IPS DF 19.7 (cell line): ENCODE measurements at regions not wholly inside any gene's neighbourhood (a gene's known extent, or its start where the extent isn't known, plus 50 kb on each side); places are given as distances from the start of the nearest gene placed in this dataset.

Experiments used
- DNase-seq: peaks from one replicate; pipeline ENCODE4 v3.0.0-alpha.2; 2013; ENCODE audit warnings: low read depth, low spot score

DNA sequence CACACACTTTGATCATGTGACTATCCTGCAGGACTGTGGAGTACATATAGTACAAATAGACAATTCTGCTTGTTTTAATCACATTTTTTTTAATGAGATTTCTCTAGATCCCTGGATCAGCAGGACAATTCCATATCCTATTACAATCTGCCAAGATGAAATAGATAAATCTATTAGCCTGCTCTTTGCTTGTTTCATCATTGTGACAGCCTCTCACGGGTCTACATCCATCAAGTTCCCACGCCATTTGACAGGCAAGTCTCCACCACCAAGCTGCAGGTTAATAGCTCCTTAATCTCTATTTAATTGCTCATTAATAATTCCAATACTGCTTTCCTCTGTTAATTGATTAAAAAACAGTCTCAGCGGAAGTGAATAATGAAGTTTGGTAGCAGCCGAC is 671.5 kb downstream of the CCSER2 start:
- no peak for DNase-seq

DNA sequence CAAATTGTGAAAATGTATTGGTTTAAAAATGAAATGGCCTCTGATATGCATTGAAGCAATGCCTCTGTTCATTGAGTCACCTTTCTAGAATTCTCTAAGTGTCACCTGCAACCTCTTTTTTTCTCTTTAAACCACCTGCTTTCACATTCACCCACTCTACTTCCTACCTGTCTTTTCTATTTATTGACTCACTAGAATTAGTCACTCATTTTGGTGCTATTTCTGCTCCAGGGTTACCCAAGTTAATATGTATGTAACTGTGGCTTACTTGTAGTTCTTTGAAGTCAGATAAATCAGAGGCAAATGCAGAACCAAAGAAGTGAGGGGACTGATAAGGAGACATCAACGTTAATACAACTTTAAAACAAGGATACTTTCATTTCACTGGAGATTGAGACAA is 674.7 kb downstream of the CCSER2 start:
- DNase-seq, result no peak

DNA sequence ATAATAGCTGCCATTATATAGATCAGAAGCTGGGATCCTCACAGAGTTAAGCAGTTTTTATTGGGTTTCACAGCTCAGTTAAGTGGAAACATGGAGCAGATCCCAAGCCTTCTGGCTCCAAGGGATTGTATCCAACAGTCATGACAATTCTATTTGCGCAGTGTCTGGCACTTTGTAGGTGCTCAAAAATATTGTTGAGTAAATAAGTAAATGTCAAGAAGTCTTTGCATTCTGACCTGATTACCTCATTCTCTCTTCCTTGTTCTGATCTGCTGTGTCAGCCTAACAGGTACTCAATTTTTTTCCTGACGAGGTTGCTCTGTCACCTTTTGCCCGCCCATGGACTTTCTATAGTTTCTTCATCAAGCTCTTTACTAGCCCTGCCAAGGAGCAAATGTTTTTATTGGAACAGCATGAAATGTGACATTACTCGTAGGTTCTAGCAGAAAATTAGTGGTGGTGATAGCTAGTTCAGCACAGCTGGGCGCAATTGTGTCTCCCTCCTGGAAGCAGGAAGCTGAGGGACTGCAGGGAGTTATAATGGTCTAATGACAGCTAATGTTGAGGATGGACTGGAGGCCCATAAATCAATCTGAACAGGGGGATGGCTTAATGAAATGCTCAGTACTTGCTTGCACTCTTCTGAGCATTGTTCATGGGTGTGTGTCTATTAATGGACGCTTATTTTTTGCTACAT is 680.2 kb downstream of the CCSER2 start:
- no peak for DNase-seq

DNA sequence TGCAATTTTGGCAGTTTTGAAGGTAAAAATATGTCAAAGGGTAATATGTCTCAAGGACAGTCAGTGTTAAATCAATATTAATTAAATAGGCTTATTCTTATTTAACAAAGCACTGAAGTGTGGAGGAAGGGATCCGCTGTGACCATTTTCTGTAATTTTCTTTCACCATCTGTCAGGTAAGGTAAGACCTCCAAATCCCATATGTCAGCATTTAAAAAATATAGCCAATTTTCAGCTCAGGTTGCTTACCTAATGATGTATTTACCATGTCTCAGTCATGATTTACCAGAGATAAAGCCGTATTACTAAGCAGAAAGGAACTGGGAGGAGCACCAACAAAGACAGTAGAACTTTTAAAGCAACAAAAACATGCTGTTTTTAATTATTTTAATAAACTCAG is 683.9 kb downstream of the CCSER2 start:
- DNase-seq, result no peak

DNA sequence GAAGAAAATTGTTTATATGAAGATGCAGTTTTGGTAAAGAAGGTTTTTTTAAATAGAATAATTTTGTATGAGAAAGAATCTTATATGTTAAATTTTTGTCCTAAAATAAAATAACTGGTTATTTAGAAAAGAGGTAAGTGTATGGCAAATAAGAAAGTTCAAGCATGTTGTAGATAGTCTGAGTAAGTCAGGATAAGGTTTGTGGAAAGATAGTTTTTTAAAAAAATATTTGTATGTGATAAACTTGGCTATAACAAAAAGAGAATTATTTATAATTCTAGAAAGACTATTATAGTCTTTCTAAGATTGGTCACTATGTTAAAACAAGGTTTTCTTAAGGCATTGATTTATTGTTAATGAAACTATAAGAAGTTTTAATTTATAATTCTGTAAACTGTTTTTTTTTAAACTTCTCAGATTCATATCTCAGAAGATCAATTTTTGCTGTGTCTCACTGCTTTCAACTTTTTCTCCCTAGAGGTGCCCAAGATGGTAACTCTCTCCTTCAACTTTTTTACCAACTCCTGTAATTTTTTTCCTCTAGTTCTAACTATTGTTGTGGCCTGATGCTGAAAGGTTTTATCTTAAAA is 698.6 kb downstream of the CCSER2 start:
- DNase-seq, result no peak

DNA sequence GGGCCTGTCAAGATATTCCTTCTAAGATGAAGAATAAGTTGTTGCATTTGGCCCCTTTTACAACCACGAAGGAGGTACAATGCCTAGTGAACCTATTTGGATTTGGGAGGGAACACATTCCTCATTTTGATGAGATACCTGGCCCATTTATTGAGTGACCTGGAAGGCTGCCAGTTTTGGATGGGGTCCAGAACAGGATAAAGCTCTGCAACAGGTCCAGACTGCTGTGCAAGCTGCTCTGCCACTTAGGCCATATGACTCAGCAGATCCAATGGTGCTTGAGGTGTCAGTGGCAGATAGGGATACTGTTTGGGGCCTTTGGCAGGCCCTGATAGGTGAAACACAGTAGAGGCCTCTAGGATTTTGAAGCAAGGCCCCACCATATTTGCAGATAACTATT is 704.6 kb downstream of the CCSER2 start:
- DNase-seq, result no peak

DNA sequence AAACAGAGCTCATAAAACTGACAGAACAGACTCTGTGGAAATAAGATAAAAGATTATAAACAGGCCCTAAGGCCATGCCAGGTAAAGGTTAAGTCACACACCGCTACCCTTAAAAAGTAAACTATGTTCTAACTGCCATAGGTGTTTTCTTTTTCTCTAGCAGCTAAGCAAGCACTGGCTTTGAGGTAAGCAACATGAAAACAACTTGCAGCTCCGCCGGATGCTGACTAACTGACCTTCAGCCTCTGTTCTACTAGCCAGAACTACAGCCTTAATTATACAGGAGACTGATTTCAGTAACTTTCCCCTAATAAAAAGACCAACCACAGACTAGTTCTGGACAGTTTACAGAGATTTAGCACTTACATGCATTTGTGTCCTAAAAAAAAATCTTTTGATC is 708.3 kb downstream of the CCSER2 start:
- no peak for DNase-seq

DNA sequence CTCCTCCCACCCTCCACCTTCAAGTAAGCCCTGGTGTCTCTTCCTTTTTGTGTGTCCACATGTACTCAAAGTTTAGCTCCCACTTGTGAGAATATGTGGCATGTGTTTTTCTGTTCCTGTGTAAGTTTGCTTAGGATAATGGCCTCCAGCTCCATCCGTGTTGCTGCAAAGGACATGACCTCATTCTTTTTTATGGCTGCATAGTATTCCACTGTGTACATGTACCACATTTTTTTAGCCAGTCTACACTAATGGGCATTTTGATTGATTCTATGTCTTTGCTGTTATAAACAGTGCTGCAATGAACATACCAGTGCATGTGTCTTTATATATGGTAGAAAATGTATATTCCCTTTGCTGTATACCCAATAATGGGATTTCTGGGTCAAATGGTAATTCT is 710.9 kb downstream of the CCSER2 start:
- no peak for DNase-seq

DNA sequence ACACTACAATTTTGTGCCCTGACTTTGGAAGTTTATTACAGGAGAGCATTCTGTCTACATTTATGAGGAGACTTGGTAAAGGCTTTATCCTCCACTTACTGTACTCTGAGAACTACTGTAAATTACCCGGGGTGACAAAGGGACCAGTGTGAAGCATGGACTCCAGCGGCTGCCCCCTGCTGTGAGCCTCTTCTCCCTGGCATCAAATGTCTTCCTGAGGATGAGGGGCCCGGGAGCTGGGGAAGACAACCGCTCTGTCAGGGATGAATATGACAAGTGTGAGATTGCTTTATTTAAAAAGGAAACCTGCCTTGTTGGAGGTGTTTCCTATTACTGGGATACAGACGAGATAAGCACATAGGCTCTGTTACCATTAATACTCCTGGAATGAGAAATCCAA is 714.8 kb downstream of the CCSER2 start:
- DNase-seq, result no peak

DNA sequence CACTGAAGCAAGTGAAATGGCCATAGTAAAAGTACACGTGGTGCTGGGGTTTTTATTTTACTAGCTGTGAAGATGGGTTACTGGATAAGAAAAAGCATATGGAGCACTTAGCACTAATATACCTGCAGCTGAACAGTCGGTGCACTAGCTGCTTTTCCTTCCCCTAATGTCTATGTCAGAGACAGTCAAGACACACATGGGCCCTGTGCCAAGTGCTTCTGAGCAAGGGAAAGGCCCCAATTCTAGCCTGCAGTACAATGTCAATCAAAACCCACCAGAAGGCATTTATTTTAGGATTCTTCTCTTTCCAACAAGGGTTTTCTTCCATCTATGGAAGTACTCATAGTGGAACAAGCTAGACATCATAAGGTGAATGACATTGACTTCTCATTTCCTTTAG is 716.7 kb downstream of the CCSER2 start:
- no peak for DNase-seq

DNA sequence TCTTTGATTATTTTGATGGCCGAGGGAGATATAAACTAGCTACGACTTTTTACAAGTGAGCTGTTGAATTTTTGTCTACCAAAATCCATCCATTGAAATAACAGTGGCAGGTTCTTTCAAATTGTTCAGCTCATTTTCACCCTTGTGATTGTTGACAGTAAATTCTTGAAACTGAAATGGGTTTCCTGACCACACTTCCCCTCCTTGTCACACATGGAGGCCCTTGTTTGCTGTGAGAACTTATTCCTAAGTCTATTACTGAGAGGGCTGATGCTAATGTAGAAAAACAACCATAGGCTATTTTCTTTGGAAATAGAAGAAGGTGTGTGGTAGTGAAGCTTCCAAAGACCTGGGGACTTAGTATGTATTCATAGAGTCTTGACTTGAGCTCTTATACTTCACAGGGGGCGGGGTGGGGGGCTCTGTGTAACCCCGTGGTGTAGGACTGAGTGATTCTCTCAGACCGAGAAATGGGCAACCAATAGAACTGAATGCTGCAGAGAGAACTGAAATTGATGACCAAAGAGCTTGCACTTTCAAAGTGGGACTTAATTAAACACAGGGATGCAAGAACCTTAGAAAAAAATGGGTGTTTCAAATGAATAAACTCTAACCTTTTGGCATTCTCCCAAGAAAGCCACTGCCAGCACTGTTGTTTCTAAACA is 718.9 kb downstream of the CCSER2 start:
- DNase-seq, result no peak

DNA sequence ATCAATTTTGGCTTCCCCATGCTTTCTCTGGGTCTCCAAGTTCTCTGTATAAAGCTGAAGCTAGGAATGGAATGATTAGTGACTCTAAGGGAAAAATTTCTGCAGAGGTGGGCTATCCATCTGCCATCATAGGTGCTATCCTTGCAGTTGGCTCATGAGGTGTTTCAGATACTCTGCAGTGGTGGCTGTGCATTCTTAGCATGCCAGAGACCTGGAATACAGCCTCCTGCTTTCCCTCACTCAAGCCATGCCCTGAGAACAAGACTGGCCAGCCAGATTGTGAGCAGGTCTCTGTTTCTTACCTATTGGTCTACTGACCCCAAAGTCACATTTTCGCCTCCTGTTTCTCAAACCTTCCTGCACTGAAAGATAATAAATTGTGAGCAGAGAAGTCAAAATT is 719.6 kb downstream of the CCSER2 start:
- no peak for DNase-seq

DNA sequence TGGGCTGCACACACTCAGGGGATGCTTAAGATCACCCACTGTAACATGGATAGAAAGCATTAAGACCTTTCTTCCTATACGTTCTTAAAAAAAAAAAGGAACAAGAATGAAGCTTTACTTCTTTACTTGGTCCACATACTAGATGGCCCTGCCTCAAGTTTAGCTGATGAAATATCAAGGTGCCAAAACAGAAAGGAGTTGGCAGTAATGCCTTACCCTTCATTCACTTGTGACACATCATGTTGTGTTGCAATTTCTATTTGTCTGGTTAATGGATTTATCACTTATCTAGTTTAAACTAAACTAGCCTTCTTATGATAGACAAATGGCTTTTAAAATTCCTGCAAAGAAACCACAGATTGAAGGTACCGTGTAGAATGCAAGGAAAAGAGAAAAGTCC is 720.3 kb downstream of the CCSER2 start:
- DNase-seq, result no peak

DNA sequence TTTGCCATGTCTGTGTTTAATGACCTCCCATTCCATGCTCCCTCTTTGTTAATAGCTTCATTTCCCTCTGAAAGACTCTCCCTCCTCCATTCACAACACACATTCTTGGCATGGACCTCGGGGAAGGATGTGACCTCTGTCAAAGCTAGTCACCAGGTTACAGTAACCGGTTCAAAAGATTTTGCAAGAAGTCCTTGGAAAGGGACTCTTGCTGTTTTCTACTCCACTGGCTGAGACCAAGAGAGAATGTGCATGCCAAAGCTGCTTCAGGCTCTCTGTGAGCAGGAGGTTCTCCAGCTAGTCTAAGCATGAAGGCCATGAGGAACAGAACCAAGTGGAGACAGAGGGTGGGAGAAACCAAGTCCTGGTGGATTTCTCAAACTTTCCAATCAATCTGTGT is 732.6 kb downstream of the CCSER2 start:
- DNase-seq, result no peak

DNA sequence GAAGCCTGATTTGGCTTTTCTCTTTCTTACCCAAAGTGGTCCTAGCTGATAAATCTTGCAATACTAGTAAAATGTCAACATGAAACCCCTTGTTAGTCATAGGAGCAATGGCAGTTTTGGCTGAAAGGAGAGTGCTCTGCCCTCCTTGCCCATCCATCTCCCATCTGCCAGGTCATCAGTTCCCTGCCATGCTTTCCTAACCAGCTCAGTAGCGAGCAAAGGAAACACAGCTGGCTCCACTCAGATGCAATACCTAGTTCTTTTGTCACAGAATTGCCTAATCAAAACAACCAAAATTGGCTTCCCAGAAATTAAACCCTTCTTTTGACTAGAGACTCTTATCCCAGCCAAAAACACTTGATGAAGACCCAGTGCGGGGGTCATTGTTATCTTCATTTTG is 733.0 kb downstream of the CCSER2 start:
- no peak for DNase-seq

DNA sequence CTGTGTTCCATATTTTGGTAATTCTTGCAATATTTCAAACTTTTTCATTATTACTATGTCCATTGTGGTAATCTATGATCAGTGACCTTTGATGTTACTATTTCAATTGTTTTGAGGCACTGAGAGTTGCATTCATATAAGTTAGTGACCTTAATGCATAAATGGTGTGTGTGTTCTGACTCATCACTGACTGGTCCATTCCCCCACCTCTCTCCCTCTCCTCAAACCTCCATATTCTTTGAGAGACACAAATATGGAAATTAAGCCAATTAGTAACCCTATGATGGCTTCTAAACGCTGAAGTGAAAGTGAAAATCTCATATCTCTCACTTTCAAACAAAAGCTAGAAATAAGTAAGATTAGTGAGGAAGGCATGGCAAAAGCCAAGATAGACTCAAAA is 739.6 kb downstream of the CCSER2 start:
- DNase-seq, result no peak

DNA sequence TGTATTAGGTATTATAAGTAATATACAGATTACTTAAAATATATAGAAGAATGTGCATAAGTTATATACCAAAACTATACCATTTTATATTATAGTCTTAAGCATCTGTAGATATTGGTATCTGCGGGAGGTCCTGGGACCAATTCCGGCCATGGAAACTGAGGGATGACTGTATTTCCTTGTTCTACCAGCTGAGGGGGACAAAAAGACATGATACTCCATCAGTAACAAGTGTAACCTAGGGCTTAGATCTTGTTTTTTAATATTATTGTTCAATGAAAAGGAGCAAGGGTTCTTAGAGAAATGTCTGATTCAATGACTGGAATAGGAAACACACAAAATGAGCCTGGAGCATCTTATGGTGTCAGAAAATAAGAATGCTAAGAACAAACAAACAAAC is 752.5 kb downstream of the CCSER2 start:
- no peak for DNase-seq

DNA sequence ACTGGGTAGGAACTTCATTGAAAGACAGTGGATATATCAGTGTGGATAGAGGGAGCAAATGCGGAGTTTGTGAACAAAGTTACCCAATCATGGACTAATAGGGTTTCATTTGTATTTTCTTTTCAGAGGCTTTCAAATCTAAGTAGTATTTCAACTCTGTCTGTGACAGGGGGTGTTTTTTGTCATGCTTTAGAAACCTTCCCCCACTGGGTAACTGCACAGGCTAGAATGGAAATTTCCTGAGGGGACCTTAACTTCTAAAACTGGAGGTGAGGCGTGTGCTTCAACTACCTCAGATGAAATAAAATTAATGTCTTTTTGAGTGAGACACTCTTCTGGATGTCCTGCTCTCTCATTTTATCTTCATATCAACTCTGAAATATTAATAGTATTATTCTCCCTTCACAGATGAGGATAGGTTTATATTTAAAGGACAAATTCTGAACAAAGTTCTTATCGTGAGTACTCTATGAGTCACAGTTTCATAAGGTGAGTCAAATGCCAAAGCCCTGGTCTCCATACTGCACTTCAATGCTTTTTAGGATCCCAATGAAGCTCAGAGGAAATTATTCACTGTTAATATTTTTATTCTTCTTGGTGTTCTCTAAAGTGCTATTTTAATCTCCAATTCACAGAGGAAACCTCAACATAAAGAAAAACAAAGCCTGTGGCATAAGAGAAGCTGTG is 770.6 kb downstream of the CCSER2 start:
- no peak for DNase-seq

DNA sequence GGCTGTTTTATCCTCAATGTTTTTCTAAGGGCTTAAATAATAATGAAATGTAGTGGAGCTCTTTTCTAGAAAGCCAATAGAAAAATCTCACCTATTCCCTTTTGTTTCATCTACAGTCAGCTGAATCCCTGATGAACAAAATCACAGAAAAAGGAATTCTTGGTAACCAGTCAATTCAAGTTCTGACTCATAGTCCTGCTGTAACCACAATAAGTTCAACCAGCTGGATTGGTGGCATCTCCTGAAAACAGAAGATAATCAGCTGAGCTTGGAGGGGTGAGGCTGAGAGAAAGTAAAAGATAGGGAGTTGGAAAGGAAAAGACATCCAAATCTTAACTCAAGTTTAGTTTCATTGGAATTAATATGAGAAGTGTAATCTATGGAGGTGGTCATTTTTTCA is 772.1 kb downstream of the CCSER2 start:
- no peak for DNase-seq

DNA sequence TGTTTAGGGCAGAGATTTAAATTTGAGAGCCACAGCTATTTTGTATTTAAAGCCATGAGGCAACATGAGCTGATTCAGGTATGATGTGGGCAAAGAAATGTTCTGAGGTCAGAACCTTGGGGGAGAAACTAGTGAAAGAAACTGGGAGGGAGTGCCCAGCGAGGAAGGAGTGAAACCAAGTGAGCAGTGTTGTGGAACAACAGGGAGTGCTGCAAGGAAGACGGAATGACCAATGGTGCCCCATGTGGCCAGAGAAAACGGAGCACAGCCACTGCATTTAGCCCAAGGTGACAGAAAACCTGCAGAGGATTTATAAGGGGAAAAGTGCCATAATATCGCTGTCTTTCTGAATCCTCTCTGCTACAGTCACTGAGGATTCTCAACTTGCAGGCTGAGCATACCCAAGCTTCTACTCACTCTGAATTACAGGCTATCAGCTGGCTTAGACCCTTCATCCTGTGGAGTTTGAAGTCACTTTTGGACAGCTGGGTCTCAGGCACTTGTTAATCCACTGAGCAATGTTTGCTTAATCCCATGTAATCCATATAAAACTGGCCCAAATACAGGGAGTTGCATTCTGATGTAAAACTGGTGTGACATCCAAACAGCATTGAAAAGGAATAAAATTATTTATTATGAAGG is 777.3 kb downstream of the CCSER2 start:
- no peak for DNase-seq

DNA sequence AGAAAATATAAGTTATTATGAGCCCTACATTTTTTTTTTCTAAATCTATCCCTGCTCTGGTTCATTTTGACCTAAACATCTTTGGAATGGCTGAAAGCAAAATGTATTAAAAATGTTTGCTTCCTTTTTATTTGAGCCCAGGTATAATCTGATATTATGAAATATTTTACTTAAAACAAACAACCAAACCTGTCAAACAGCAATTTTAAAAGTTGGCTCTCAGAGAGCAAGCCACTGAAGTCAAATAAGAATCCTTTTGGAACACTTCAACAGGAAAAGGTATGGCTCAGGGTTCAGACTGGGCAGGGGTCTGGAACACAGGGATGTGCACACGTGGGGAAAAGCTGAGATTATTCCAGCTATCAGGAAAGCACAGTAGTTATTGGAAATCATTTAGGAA is 782.9 kb downstream of the CCSER2 start:
- no peak for DNase-seq

DNA sequence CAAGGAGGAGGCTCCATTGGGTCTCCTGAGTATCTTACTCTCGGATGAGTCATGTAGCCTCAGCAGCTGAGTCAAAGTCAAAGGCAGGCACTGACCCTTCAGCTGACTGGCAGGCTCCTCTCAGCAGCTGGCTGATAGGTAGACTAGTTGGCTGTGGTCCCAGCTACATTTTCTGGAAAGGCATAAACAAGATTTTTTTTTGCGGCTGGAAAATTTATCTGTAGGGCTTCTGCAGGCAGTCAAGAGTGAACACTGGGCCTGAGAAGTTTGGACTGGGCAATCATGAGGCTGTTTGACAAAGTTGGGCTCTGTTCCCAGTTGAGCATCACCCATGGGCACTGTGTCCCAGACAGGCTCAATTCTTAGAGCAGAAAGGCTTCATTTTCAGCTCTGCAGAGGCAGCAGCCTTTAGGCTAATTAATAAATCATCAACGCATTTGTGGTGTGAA is 796.2 kb downstream of the CCSER2 start:
- DNase-seq, result no peak
